VCaP (cell line): ENCODE measurements at regions not wholly inside any gene's neighbourhood (a gene's known extent, or its start where the extent isn't known, plus 50 kb on each side); places are given as distances from the start of the nearest gene placed in this dataset.
"Not testable (repeated sequence)": the region's sequence is repeated elsewhere in the genome, so short reads cannot be mapped to it uniquely, and the experiment has no call there.

Experiments
- H3K27ac ChIP-seq: fragments of 450-650 bp; 2 replicates; pipeline ENCODE4 v1.5.1; 2017
- TF ChIP-seq, protein P1 (sequence below): fragments of 450-650 bp; conservative IDR thresholded peaks from 2 replicates; pipeline ENCODE4 v1.5.1; 2017; ENCODE audit warnings: mild to moderate bottlenecking, moderate library complexity

DNA sequence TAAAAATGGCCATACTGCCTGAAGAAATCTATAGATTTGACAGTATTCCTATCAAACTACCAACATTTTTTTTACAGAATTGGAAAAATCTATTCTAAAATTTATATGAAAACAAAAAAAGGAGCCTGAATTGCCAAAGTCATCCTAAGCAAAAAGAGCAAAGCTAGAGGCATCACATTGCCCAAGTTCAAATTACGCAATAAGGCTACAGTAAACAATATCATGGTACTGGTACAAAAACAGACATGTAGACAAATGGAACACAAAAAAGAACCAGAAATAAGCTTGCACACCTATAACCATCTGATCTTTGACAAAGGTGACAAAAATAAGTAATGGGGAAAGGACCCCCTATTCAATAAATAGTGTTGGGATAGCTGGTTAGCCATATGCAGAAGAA, 50.2 kb upstream of the THSD7B start:
- no peak overlapping the region for H3K27ac ChIP-seq
- TF ChIP-seq, protein P1, sequence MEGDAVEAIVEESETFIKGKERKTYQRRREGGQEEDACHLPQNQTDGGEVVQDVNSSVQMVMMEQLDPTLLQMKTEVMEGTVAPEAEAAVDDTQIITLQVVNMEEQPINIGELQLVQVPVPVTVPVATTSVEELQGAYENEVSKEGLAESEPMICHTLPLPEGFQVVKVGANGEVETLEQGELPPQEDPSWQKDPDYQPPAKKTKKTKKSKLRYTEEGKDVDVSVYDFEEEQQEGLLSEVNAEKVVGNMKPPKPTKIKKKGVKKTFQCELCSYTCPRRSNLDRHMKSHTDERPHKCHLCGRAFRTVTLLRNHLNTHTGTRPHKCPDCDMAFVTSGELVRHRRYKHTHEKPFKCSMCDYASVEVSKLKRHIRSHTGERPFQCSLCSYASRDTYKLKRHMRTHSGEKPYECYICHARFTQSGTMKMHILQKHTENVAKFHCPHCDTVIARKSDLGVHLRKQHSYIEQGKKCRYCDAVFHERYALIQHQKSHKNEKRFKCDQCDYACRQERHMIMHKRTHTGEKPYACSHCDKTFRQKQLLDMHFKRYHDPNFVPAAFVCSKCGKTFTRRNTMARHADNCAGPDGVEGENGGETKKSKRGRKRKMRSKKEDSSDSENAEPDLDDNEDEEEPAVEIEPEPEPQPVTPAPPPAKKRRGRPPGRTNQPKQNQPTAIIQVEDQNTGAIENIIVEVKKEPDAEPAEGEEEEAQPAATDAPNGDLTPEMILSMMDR = no peak

DNA sequence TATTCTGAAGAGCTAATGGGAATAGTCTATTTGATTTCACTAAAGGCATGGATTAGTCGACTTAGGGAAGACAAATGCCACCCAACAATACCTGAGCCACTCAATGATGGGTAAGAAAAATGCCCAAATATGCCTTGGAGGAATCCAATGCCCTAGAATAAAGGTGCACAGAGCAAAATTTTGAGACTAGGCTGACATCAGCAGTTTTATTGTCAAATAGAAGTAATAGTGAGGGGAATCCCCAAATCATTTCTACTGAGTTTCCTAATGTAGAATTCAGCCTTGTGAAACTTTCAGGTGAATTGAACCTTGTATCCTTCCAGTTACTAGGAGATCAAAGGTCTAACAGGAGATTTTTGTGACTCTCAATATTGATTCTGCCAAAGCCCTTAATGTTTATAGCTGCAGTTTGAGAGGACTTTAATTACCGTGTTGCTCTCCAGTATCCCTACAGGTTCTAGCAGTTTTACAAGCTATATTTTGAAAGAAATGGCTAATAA, 50.8 kb upstream of the THSD7B start:
- H3K27ac ChIP-seq = no peak overlapping the region
- TF ChIP-seq, protein P1 = no peak

- TF ChIP-seq, protein P1 = no peak
- H3K27ac ChIP-seq = no peak overlapping the region
These were observed 51.6 kb upstream of the THSD7B start for GRCh38 chr2:136713739-136714138.

DNA sequence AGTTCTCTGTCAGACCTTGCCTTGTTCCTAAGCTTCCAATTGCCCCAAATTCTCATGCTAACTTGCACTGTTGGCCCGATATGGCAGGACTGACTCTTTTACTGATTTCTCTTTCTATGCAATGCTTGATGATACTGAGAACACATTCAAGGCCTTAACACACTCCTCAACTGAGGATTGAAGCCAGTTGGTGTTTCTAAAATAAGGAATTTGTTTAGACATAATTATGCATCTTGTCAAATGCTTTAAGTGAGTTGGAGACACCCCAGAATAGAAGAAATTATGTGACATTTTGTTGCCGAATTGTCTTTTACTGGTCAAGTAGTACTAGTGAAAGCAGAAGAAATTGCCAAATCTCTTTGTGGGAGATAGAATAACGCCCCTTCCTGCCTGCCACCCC, 60.0 kb upstream of the THSD7B start:
- TF ChIP-seq, protein P1 = no peak
- H3K27ac ChIP-seq = no peak overlapping the region

GRCh38 chr2:136703214-136703613, 62.1 kb upstream of the THSD7B start:
- H3K27ac ChIP-seq = no peak overlapping the region
- TF ChIP-seq, protein P1 = no peak

- H3K27ac ChIP-seq = no peak overlapping the region
These were observed 68.9 kb upstream of the THSD7B start for GRCh38 chr2:136696438-136696837.

DNA sequence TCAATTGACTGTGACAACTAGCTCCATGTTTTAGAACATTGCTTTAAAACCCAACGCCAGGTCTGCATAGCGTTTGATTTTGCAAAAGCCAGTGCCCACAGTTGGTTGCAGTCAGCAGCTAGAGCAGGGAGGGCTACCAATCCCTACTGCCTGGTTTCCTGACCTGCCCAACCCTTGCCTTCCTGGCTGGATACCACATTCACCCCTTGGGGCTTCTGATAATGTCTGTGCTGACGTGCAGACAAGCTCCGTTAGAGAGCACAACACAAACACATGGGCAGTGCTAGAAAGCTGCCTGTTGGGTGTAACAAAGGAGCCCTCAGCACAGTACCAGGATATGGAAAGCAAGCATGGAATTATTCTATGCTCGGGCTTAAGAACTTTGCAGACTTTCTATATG, 71.4 kb upstream of the THSD7B start:
- no peak overlapping the region for H3K27ac ChIP-seq
- TF ChIP-seq, protein P1 = no peak

More at GRCh38 chr2:136696438-136696837, 68.9 kb upstream of the THSD7B start:
- TF ChIP-seq, protein P1 = no peak

DNA sequence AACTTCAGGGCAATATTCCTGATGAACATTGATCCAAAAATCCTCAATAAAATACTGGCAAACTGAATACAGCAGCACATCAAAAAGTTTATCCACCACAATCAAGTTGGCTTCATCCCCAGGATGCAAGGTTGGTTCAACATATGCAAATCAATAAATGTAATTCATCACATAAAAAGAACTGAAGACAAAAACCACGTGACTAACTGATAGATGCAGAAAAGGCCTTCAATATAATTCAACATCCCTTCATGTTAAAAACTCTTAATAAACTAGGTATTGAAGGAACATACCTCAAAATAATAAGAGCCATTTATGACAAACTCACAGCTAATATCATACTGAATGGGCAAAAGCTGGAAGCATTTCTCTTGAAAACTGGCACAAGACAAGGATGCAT, 85.3 kb upstream of the THSD7B start:
- H3K27ac ChIP-seq = not testable (repeated sequence)
